Stomach (tissue), 4 donors: ENCODE measurements at regions not wholly inside any gene's neighbourhood (a gene's known extent, or its start where the extent isn't known, plus 50 kb on each side); places are given as distances from the start of the nearest gene placed in this dataset.

ENCODE experiments used
- CTCF ChIP-seq, 7 experiments: fragments of 450-650 bp in 4 of 7; fragments of 200-600 bp in 3 of 7; sonication (generic) in 3 of 7; IDR thresholded peaks; one replicate each; pipeline ENCODE4 v1.5.1; 2016 to 2019; ENCODE audit warnings: antibody characterized with exemption in 7 of 7, control low read depth in 2 of 7, mild to moderate bottlenecking in 1 of 7
- EP300 ChIP-seq: sonication (generic); formaldehyde crosslinking; IDR thresholded peaks from one replicate; pipeline ENCODE4 v1.6.1; 2017; ENCODE audit warnings: antibody characterized with exemption
- POLR2A ChIP-seq, 4 donors: fragments of 450-650 bp; IDR thresholded peaks; one replicate each; pipeline ENCODE4 v1.6.1; 2016; ENCODE audit warnings: antibody characterized with exemption in 4 of 4, control low read depth in 2 of 4, mild to moderate bottlenecking in 1 of 4, moderate library complexity in 1 of 4

GRCh38 chr16:73101568-73101967 is 53.6 kb upstream of the ZFHX3 start:
- TF ChIP-seq CTCF (IDR thresholded peaks at IDR 0.05) (no peak), POLR2A (IDR thresholded peaks at IDR 0.05) (no peak), EP300 (no peak)
